ENCODE measurements at regions not wholly inside any gene's neighbourhood (a gene's known extent, or its start where the extent isn't known, plus 50 kb on each side); places are given as distances from the start of the nearest gene placed in this dataset.

GRCh38 chr5:106121972-106122605 lies 1548.6 kb downstream of the EFNA5 start:
- H2BK12ac ChIP-seq (ENCODE audit: insufficient read length, low read depth, low read length), result no peak overlapping the region
- no peak overlapping the region for H2BK15ac ChIP-seq (ENCODE audit: low read depth, low read length)
- H2BK5ac ChIP-seq (ENCODE audit: insufficient read length, low read length), result no peak overlapping the region
- no peak overlapping the region for H3K18ac ChIP-seq (ENCODE audit: insufficient read length, low read depth, low read length)
- H2AFZ ChIP-seq (ENCODE audit: low read length), result no peak overlapping the region
- H3K9ac ChIP-seq (ENCODE audit: extremely low read depth, insufficient read length, low read length), result no peak overlapping the region
- H3K23me2 ChIP-seq (ENCODE audit: insufficient read length, low read depth, low read length, poor library complexity, severe bottlenecking), result no peaks in the 10 kb centered on the region
- no peak overlapping the region for H3T11ph ChIP-seq (ENCODE audit: low read length)
- H3K79me2 ChIP-seq (ENCODE audit: insufficient read depth, low read length), result no peaks in the 10 kb centered on the region
- H4K91ac ChIP-seq (ENCODE audit: insufficient read length, low read depth, low read length), result no peak overlapping the region
- no peak overlapping the region for H3K56ac ChIP-seq (ENCODE audit: insufficient read length, low read depth, low read length)
- H3K23ac ChIP-seq (ENCODE audit: insufficient read length, low read depth, low read length), result no peak overlapping the region
- DNase-seq, result peak; percentile 71
- H4K20me1 ChIP-seq (ENCODE audit: control insufficient read depth, insufficient read depth, insufficient read length), result no peaks in the 10 kb centered on the region
- no peaks in the 10 kb centered on the region for H3K27me3 ChIP-seq (ENCODE audit: insufficient read depth, low read length)
- H3K4ac ChIP-seq (ENCODE audit: low read depth, low read length), result no peak overlapping the region
- no peak overlapping the region for H3K14ac ChIP-seq (ENCODE audit: insufficient read depth, low read length)
- no peak overlapping the region for H3K27ac ChIP-seq (ENCODE audit: insufficient read length, low read depth, low read length)
- peak; percentile 95 for TF ChIP-seq CTCF (conservative IDR thresholded peaks at IDR 0.05)
- peaks cover 12 to 14% of the 10 kb centered on the region in 2 experiments for H3K4me1 Mint-ChIP-seq
- no peak overlapping the region for H3K4me3 Mint-ChIP-seq
- WGBS (ENCODE audit: extremely low coverage, insufficient read length, low lambda C conversion rate), result no CpG with 5 or more reads among the region's 7 CpGs
- no peak overlapping the region for H2BK120ac ChIP-seq (ENCODE audit: low read depth, low read length, poor library complexity, severe bottlenecking)
- H3K27me3 Mint-ChIP-seq (ENCODE audit: low read depth), result no peaks in the 10 kb centered on the region
- H3K79me1 ChIP-seq (ENCODE audit: insufficient read depth, low read depth, low read length, poor library complexity, severe bottlenecking), result no peaks in the 10 kb centered on the region
- H3K27ac Mint-ChIP-seq, result no peak overlapping the region
- H4K8ac ChIP-seq (replicated peaks; ENCODE audit: insufficient read length, low read depth, low read length), result no peak overlapping the region
- H2AK5ac ChIP-seq (ENCODE audit: insufficient read length, low read length), result no peak overlapping the region
- H3K4me1 ChIP-seq (ENCODE audit: insufficient read depth, low read length), result no peaks in the 10 kb centered on the region
- H3K9me3 Mint-ChIP-seq, result peaks cover 0 to 2% of the 10 kb centered on the region in 2 experiments; a peak in 3 of 5 replicates
- H3K4me2 ChIP-seq (ENCODE audit: insufficient read depth, insufficient read length, low read length), result no peak overlapping the region
- H2BK20ac ChIP-seq (ENCODE audit: low read depth, low read length, poor library complexity, severe bottlenecking), result no peak overlapping the region
- H4K5ac ChIP-seq (ENCODE audit: insufficient read length, low read depth, low read length), result no peak overlapping the region
- H3K9me3 ChIP-seq (ENCODE audit: control insufficient read depth, low read depth, low read length), result no peaks in the 10 kb centered on the region
- H3K36me3 Mint-ChIP-seq (ENCODE audit: insufficient read depth in 1 of 3, low read depth in 3 of 3), result peaks cover 4 to 5% (median 5%) of the 10 kb centered on the region in 3 experiments; a peak in 5 of 7 replicates
